ENCODE measurements at regions not wholly inside any gene's neighbourhood (a gene's known extent, or its start where the extent isn't known, plus 50 kb on each side); places are given as distances from the start of the nearest gene placed in this dataset.

GRCh38 chr2:236744716-236745115, 175.1 kb downstream of the ACKR3 start:
- intact Hi-C loops (cut with micrococcal nuclease; ENCODE audit: unreplicated experiment) (no loop called here), in situ Hi-C loops (cut with HindIII; ENCODE audit: extremely low pct_ligation_motif_present, low pct_unique_long_range_greater_than_20kb) (no loop called here)
- H3K4me3 ChIP-seq (replicated peaks in 1 of 3; ENCODE audit: insufficient read depth in 1 of 3, low read depth in 2 of 3, low read length in 3 of 3) = no peak overlapping the region
- POLR2A ChIA-PET = no interaction called here
- CTCF ChIA-PET (ENCODE audit: low intra/inter-chr PET ratio, low total read pairs) = no interaction called here
- H3K27me3 ChIP-seq (ENCODE audit: control insufficient read depth in 1 of 2, insufficient read depth in 2 of 2, low read length in 2 of 2) = peaks cover 0 to 13% of the 10 kb centered on the region in 2 experiments; a peak in 1 of 5 replicates
- no peak overlapping the region for H2AFZ ChIP-seq (ENCODE audit: low read length)
- H3K9ac ChIP-seq (ENCODE audit: insufficient read depth, low read depth, low read length) = no peak overlapping the region
- TF ChIP-seq SNAPC4 (CRISPR knock-in tag; IDR thresholded peaks at IDR 0.05) (no peak), ZFP36L2 (CRISPR knock-in tag; IDR thresholded peaks at IDR 0.05) (no peak), RXRA (CRISPR knock-in tag; IDR thresholded peaks at IDR 0.05) (no peak), PHF20 (CRISPR knock-in tag; IDR thresholded peaks at IDR 0.05) (no peak)
- no peak overlapping the region for H3K27ac ChIP-seq (ENCODE audit: extremely low read length, insufficient read depth, low read length)
- no peaks in the 10 kb centered on the region for H3K4me1 ChIP-seq (ENCODE audit: insufficient read depth, low read length)
- no peak overlapping the region for H3K4me2 ChIP-seq (ENCODE audit: low read depth, low read length)
- no peak for FAIRE-seq
- no peak for DNase-seq (ENCODE audit: low spot score)
- H3K79me2 ChIP-seq (ENCODE audit: insufficient read depth, low read length) = no peaks in the 10 kb centered on the region
- no TSS peak for BruUV-seq (replicated peaks)
- ATAC-seq = no peak
- no peaks in the 10 kb centered on the region for H3K36me3 ChIP-seq (replicated peaks in 1 of 2; ENCODE audit: control insufficient read depth in 1 of 2, insufficient read depth in 2 of 2, low read length in 2 of 2)
- 45% methylated on average over 1 of the region's 1 CpG for WGBS (ENCODE audit: low lambda C conversion rate)
- H4K20me1 ChIP-seq (ENCODE audit: insufficient read depth, low read length) = no peaks in the 10 kb centered on the region
- H3K9me3 ChIP-seq (ENCODE audit: low read length) = no peaks in the 10 kb centered on the region

Data from HepG2 (cell line).